Activated gamma-delta T cell treated with Interleukin-2 at 50 U/mL for 16 hours (primary cell): ENCODE measurements at regions not wholly inside any gene's neighbourhood (a gene's known extent, or its start where the extent isn't known, plus 50 kb on each side); places are given as distances from the start of the nearest gene placed in this dataset.

Experiments
- DNase-seq: peaks from one replicate; pipeline ENCODE4 v3.0.0-alpha.2; 2020

DNA sequence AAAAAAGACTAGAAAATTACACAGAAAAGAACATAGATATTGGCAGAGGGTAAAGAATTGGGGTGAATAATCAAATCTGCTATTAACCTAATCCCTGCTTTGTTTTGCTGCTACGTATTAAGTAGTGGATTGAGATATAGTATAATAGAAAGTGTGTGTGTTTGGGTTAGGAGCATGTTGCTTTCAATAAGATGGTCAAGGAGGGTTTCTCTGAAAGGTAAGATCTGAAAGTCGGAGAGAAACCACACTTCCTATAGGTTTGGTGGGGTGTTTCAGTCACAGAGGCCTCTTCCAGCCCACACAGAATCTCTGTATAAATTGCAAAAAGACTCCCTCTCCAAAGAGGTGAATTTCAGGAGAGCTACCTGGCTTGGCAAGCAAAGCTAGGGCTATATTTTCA is 345.7 kb upstream of the SATB1 start:
- DNase-seq, result no peak

GRCh38 chr3:18767756-18768303 is 342.7 kb upstream of the SATB1 start:
- DNase-seq, result no peak

DNA sequence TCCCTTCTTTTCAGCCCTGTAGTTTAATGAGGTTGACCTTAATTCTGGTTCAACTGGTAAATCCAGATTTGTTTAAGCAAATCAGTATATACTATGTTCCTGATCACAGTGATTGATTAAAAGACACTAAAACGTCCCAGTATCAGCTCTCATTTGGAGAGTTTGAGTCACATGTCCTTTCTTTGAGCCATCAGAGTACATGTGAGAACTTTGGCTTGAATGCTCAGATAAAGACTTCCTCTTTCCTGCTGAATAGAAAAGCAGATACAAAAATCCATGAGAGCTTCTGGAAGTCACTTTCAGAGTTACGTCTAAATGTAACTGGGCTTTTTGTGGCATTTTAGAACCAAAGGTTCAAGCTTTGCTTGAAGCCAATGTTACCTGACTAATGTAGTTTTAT is 341.8 kb upstream of the SATB1 start:
- DNase-seq, result no peak

GRCh38 chr3:18765662-18766061 is 340.5 kb upstream of the SATB1 start:
- DNase-seq, result no peak

- no peak for DNase-seq
Observed at GRCh38 chr3:18765161-18765560, 340.0 kb upstream of the SATB1 start.

DNA sequence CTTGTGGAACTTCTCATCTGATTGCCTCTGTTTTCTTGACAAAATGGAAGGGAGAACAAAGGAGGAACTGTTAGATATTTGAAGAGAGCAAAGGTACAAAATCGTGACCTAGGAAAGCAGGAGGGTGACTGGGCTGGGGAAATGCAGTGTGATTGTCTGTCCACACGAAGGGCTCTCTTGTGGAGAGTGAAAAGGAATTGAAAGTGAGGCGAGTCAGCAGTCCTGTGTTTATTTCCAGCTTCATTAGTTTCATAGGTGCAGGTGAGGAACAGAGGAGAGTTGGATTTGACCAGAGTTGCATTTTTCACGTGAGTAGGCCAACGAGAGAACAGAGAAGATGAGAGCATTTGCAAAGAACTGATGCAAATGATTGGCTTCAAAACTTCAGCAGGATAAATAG is 336.4 kb upstream of the SATB1 start:
- no peak for DNase-seq

- DNase-seq, result peak; percentile 33
Observed at GRCh38 chr3:18758047-18758704, 333.0 kb upstream of the SATB1 start.

DNA sequence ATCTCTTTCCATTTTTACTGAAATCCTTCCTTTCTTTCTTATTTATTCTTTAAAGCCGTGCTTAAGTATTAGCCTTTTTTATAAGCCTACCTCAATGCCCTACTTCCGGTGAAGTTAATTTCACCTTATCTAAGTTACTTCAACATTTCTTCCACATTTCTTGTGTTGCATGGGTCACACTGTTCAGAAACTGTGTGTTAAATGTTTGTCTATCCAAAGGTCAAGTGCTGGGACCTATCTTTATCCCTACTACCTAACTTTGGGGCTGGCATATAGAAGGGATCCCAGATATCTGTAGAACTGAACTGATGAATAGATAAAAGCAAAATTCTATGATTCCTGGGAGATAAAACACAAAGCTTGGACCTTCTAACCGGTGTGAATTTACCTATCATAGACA is 332.3 kb upstream of the SATB1 start:
- no peak for DNase-seq

DNA sequence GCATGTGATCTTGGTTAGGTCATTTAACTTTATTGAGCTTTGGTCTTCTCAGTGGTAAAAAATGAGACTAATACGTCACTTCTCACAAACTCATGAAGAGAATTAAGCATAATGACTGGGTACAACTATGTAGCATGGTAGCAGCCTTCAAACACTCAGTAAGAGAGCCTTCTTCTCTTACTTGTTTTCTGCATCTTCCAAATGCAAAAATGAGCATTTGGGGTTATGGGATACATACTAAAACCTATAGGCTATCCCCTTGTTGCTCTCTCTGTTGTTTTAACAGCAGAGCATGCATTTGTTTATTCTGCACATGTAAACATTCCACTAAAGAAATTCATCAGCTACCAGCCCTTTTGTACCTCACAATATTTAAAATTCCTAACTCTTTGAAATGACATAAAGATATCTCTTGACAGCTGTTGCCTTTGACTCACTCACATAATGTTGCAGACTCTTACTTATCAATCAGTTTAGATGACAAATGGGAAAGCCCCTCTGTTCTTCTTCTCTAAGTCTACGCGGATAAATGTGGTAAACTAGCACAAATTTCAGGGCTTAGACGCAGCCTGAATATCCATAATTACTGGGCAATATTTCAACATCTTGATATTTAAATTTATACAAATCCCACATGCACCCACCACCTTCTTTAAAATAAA is 327.3 kb upstream of the SATB1 start:
- DNase-seq, result no peak

DNA sequence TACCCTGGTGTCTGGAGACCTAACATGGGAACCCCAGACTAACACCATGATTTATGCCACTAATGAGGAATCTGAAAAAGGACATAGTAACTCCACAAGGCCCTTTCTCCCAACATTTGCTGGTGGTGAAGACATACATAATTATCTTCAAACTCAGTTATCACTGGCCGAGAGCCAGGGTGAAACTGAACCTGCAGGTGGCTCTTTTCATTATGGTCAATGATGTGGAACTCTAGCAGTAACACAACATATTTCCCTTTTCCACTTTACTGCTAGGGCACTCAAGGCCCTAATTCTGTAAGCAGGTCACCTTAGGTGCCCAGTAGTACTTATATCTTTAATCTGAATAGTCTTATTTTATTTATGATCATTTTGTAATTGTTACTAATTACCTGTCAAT is 326.4 kb upstream of the SATB1 start:
- DNase-seq, result no peak

DNA sequence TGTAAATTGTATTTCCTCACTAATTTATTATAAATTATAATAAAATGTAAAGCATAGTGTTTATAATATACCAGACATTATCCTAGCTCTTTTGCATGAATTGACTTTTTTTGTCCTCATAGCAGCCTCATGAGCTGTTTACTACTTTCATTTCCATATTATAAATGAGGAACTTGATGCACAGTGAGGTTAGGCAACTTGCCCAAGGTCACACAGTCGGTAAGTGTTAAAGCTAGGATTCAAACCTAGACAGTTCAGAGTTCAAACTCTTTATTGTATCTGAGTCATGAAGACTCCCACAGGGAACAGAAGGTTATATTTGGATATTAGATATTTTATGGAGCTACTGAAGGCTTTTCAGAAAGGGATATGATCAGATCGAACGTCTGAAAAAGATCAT is 322.2 kb upstream of the SATB1 start:
- no peak for DNase-seq

- DNase-seq, result no peak
Observed at GRCh38 chr3:18745472-18745871, 320.3 kb upstream of the SATB1 start.

- no peak for DNase-seq
Observed at GRCh38 chr3:18744472-18744871, 319.3 kb upstream of the SATB1 start.

DNA sequence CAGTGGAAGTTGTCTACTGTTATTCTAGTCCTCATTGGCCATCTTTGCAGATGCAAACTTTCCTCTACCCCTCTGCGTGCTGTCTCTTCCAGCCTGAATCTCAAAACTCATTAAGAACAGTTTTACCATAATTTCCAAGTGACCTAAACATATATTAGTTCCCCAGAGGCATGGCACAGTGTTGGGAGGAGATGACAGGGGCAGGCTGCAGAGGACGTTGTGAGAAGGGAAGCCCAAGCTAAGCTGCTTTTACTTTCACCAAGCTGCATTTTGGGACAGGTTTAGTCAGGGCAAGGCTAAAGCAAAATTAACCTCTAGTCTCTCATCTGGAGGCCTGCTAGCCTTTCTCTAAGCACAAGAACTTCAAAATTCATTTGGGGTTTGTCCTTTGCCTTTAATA is 318.6 kb upstream of the SATB1 start:
- DNase-seq, result no peak

DNA sequence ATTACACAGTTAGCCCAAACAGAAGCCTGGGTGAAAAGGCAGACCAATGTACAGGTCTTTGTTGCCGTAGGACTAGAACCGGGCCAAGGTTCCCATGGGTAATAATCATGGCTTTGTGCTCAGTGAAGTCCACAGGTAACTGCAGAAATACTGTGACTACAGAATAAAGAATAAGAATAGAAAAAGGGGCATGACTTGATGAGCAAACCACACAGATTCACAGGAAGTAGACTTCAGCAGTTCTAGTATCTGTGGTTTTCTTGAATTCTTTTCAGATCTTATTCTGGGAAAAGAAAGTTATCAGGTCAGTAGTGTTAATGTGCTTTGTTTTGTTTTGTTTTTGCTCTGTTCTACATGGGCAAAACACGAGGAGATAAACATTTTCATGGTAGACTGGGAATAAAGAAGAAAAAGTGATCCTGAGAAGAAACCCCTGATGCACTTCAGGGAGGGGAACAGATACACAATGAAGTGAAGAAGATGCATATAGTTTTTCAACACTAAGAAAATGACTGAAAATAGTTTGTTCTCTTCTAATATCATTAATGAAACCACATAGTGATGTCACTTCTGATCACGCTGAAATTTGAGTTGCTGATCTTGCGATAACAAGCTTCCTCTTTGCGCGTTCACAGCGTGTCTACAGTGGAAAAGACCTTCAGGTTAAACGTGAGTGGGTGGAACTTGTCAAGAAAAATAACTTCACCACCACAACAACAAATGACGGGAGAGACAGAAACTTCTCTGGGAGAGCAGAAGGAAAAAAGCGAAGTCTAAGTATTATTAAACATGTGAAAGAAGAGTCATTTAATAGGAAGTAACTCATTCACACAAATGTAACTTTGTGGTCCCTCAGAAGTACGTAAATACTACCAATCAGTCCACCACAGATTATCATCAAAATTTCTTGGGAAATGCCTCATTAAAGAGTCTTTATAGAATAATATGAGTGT is 315.8 kb upstream of the SATB1 start:
- DNase-seq, result peak; percentile 31

DNA sequence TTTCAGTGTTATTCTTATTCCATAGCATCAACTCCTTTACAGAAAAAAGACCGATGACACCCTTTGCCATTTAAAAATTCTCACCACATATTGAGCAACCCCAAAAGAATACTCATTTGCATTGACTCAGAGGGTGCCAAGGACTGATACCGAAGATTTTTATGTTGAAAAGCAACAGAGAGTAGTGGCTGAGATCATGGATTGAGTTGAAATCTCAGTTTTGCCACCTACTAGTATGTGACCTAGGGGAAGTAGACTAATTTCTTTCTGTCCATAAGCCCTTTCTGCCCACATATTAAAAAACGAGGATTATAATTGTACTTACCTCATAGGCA is 313.9 kb upstream of the SATB1 start:
- DNase-seq, result no peak

DNA sequence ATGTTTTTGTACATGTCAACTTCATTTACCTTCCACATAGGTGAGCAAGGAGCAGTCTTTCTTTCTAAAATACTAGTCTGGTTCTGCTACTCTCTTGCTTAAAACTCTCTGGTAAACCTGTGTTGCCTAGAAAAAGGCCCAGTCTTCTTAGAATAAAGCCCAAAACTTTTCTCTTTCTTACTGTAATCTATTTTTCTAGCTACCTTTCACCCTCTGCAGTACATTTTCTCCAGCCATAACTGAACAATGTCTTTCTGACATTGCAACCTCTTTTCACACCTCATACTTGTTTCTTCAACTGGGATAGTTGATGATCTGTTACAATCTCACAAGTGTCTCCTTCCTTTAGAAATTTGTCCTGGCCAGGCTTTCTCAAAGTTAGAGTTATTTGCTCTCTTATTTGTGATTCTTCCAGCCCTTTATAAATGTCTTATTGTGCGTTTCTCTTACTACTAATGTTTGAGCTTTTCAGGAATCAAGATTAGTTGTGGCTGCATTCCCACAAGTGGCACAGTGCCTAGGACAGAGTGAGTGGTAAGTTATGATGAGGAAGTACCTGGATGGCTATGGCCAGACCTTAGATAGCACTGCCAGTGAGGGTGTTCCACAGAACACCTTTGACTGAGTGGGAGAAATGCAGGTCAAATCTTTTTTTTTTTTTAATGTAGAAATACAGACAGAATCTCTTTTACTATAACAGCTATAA is 313.4 kb upstream of the SATB1 start:
- no peak for DNase-seq

- no peak for DNase-seq
Observed at GRCh38 chr3:18735005-18735404, 309.9 kb upstream of the SATB1 start.

DNA sequence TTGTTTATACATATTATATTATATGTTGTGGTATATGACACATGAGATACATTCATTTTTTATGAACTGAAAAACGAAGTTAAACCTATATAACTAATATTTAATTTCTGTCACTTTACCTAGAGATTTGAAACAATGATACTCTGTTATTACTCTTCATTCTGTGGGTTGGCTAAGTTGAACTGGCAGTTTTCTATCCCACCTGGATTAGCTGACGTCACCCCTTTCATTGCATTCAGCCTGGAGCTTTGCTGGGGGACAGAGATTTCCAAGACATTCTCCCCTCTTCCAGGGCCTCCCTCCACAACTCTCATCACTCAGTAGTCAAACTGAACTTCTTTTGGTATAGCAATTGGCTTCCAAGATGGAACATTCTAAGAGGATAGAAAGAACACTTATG is 309.2 kb upstream of the SATB1 start:
- no peak for DNase-seq

- DNase-seq, result no peak
Observed at GRCh38 chr3:18732474-18732873, 307.3 kb upstream of the SATB1 start.

DNA sequence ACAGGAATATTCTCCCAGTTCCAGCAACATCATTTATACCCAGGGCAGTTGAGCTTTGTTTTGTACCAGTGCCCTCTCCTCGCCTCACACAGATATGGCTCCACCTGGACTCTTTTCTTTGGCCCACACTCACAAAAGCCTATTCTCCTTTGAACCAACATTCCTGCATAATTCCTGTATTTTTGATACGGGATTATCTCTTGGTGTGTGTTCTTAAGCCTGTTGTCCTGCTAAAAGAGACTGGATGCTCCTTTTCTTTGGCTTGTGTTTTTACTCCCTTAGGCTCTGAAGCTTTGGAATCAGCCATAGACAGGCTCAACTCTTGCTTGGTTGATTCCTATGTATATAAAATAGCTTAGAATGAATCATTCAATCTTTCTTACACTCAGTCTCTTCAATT is 305.4 kb upstream of the SATB1 start:
- no peak for DNase-seq

GRCh38 chr3:18729671-18730070 is 304.5 kb upstream of the SATB1 start:
- DNase-seq, result no peak
